ENCODE measurements at regions not wholly inside any gene's neighbourhood (a gene's known extent, or its start where the extent isn't known, plus 50 kb on each side); places are given as distances from the start of the nearest gene placed in this dataset.

GRCh38 chr13:44680746-44681355 is 104.7 kb upstream of the TSC22D1 start:
- no peak overlapping the region for H3K27ac ChIP-seq
- intact Hi-C loops (cut with DNase I; ENCODE audit: low total_unique reads) = no loop called here
- no peak overlapping the region for H3K4me3 ChIP-seq
- no peak for TF ChIP-seq POLR2A (IDR thresholded peaks at IDR 0.05)
- TF ChIP-seq CTCF (IDR thresholded peaks at IDR 0.05) = no peak
- no peaks in the 10 kb centered on the region for H3K27me3 ChIP-seq
- no peaks in the 10 kb centered on the region for H3K9me3 ChIP-seq
- H3K4me1 ChIP-seq = no peaks in the 10 kb centered on the region
- DNase-seq = no peak
- no peaks in the 10 kb centered on the region for H3K36me3 ChIP-seq

DNA sequence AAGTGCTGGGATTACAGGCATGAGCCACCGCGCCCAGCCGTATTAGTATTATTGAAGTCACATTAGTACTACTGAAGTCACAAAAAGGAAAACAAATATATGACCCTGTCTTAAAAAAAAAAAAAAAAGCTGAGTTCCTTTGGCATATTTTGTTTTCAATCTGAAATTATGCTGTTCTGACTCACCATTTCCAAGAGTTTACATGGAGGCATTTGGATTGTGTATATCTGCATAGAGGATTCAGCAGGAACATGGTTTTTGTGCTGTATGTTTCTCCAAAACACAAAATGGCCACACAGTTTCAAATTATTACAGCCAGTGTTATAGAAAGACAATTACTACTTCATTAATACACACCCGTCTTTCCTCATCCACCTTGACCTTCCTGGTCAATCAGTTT is 103.5 kb upstream of the TSC22D1 start:
- H3K27ac ChIP-seq = no peak overlapping the region
- H3K4me1 ChIP-seq = no peaks in the 10 kb centered on the region
- no peaks in the 10 kb centered on the region for H3K27me3 ChIP-seq
- TF ChIP-seq CTCF (IDR thresholded peaks at IDR 0.05) (no peak), POLR2A (IDR thresholded peaks at IDR 0.05) (no peak)
- intact Hi-C loops (cut with DNase I; ENCODE audit: low total_unique reads) = no loop called here
- no peak overlapping the region for H3K4me3 ChIP-seq
- no peaks in the 10 kb centered on the region for H3K36me3 ChIP-seq
- DNase-seq = no peak
- H3K9me3 ChIP-seq = no peaks in the 10 kb centered on the region

DNA sequence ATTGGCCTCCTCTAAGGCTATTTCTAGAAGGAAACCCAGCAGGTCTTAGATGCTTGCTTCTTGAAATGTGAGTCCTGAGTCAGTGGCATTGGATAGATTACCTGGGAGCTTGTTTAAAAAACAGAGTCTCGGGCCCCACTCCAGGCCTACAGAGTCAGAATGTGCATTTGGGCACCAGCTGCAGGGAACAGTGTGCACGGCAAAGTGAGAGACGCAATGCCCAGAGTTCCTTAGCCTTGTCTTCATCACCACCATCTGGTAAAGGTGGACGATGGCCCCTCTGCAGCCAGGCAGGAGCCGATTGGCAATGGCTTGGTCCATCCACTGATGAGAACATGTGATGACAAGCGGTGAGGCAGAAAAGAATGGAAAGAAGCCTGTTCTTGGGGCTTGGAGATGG is 102.1 kb upstream of the TSC22D1 start:
- Histone ChIP-seq H3K4me1 (no peaks in the 10 kb centered on the region), H3K9me3 (no peaks in the 10 kb centered on the region), H3K36me3 (no peaks in the 10 kb centered on the region), H3K27ac (no peak overlapping the region), H3K4me3 (no peak overlapping the region), H3K27me3 (no peaks in the 10 kb centered on the region)
- no peak for TF ChIP-seq POLR2A (IDR thresholded peaks at IDR 0.05)
- no peak for TF ChIP-seq CTCF (IDR thresholded peaks at IDR 0.05)
- intact Hi-C loops (cut with DNase I; ENCODE audit: low total_unique reads) = no loop called here
- no peak for DNase-seq

DNA sequence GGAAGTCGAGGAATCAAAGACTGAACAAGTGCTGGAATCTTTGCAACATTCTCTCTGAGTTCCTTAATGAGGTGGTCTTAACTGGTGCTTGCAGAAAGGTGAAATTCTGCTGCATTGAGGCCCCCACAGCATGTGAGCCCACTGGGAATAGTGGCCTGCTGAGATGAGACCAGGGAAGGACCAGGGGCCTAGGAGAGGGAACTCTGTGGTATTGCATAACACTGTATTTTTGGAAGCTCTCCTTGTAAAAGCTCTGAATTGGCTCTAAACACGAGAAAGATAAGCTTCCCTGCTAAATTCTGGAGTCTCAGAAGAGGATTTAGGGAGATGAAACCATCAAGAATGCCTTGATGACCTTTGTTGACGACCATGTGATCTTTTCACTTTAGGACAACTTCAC is 100.4 kb upstream of the TSC22D1 start:
- no peak for DNase-seq
- Histone ChIP-seq H3K4me3 (no peak overlapping the region), H3K27me3 (no peaks in the 10 kb centered on the region), H3K9me3 (no peaks in the 10 kb centered on the region), H3K27ac (no peak overlapping the region), H3K4me1 (no peaks in the 10 kb centered on the region), H3K36me3 (no peaks in the 10 kb centered on the region)
- TF ChIP-seq CTCF (IDR thresholded peaks at IDR 0.05) (no peak), POLR2A (IDR thresholded peaks at IDR 0.05) (no peak)
- intact Hi-C loops (cut with DNase I; ENCODE audit: low total_unique reads) = no loop called here

GRCh38 chr13:44669534-44669933 is 93.4 kb upstream of the TSC22D1 start:
- Histone ChIP-seq H3K27ac (no peak overlapping the region), H3K4me3 (no peak overlapping the region), H3K4me1 (no peaks in the 10 kb centered on the region), H3K36me3 (no peaks in the 10 kb centered on the region), H3K9me3 (no peaks in the 10 kb centered on the region), H3K27me3 (no peaks in the 10 kb centered on the region)
- TF ChIP-seq CTCF (IDR thresholded peaks at IDR 0.05) (no peak), POLR2A (IDR thresholded peaks at IDR 0.05) (no peak)
- DNase-seq = no peak
- intact Hi-C loops (cut with DNase I; ENCODE audit: low total_unique reads) = no loop called here
